GM23338 (cell line): ENCODE measurements at regions not wholly inside any gene's neighbourhood (a gene's known extent, or its start where the extent isn't known, plus 50 kb on each side); places are given as distances from the start of the nearest gene placed in this dataset.

Source experiments
- ATAC-seq: fragments of 200-7000 bp; cut with Tn5 transposase; 3 replicates; pipeline ENCODE4 v1.9.1; 2020
- DNase-seq: peaks from one replicate; pipeline ENCODE4 v3.0.0-alpha.2; 2015; ENCODE audit warnings: low spot score
- H2AFZ ChIP-seq: fragments of 200-600 bp; sonication (generic); 2 replicates; pipeline ENCODE4 v1.8.0; 2016; ENCODE audit warnings: antibody characterized with exemption, mild to moderate bottlenecking, moderate library complexity
- H3F3A ChIP-seq: fragments of 200-600 bp; sonication (generic); replicated peaks from 2 replicates; pipeline ENCODE4 v1.8.0; 2017; ENCODE audit warnings: antibody characterized with exemption, mixed run types, low read depth
- H3K27ac ChIP-seq: fragments of 200-600 bp; sonication (generic); 2 replicates; pipeline ENCODE4 v1.6.1; 2016; ENCODE audit warnings: low read depth
- H3K27me3 ChIP-seq: fragments of 200-600 bp; sonication (generic); 2 replicates; pipeline ENCODE4 v1.8.0; 2016; ENCODE audit warnings: mild to moderate bottlenecking, mixed run types, moderate library complexity; ENCODE audit not compliant: insufficient read depth
- H3K36me3 ChIP-seq: fragments of 200-600 bp; sonication (generic); 2 replicates; pipeline ENCODE4 v1.8.0; 2016; ENCODE audit warnings: mild to moderate bottlenecking; ENCODE audit not compliant: insufficient read depth
- H3K4me1 ChIP-seq: fragments of 200-600 bp; sonication (generic); 2 replicates; pipeline ENCODE4 v1.8.0; 2016; ENCODE audit warnings: mild to moderate bottlenecking, moderate library complexity; ENCODE audit not compliant: insufficient read depth
- H3K4me2 ChIP-seq: fragments of 200-600 bp; sonication (generic); 2 replicates; pipeline ENCODE4 v1.7.1; 2017; ENCODE audit warnings: mixed run types
- H3K4me3 ChIP-seq: fragments of 200-600 bp; sonication (generic); 2 replicates; pipeline ENCODE4 v1.6.1; 2016; ENCODE audit warnings: mixed run types
- H3K79me2 ChIP-seq: fragments of 200-600 bp; sonication (generic); replicated peaks from 2 replicates; pipeline ENCODE4 v1.8.0; 2017; ENCODE audit warnings: mild to moderate bottlenecking; ENCODE audit not compliant: insufficient read depth
- H3K9me2 ChIP-seq: fragments of 200-600 bp; sonication (generic); 2 replicates; pipeline ENCODE4 v1.8.0; 2017; ENCODE audit not compliant: insufficient read depth
- H4K20me1 ChIP-seq: fragments of 200-600 bp; sonication (generic); replicated peaks from 2 replicates; pipeline ENCODE4 v1.8.0; 2017; ENCODE audit warnings: mild to moderate bottlenecking; ENCODE audit not compliant: insufficient read depth
- H3K27ac Mint-ChIP-seq: 2 replicates; pipeline ENCODE4 v1.8.0; 2020; ENCODE audit warnings: inconsistent platforms, mild to moderate bottlenecking, moderate library complexity, mixed read lengths
- H3K27me3 Mint-ChIP-seq: 3 replicates; pipeline ENCODE4 v1.8.0; 2022; ENCODE audit warnings: low read depth, mild to moderate bottlenecking, moderate library complexity, mixed read lengths, inconsistent platforms; ENCODE audit not compliant: insufficient read depth, poor library complexity
- H3K36me3 Mint-ChIP-seq: 3 replicates; pipeline ENCODE4 v1.8.0; 2021; ENCODE audit warnings: low read depth, mild to moderate bottlenecking, inconsistent platforms, moderate library complexity, mixed read lengths
- H3K4me1 Mint-ChIP-seq: 3 replicates; pipeline ENCODE4 v1.8.0; 2020; ENCODE audit warnings: mild to moderate bottlenecking, inconsistent platforms, mixed read lengths
- H3K4me3 Mint-ChIP-seq: 3 replicates; pipeline ENCODE4 v1.8.0; 2021; ENCODE audit warnings: moderate library complexity, mild to moderate bottlenecking, inconsistent platforms, mixed read lengths
- H3K9me3 Mint-ChIP-seq: 3 replicates; pipeline ENCODE4 v1.8.0; 2020; ENCODE audit warnings: moderate library complexity, mild to moderate bottlenecking, inconsistent platforms, mixed read lengths
- CREB1 ChIP-seq: fragments of 250-450 bp; sonication (Bioruptor Pico); IDR thresholded peaks from 2 replicates; pipeline ENCODE4 v1.5.0; 2020; ENCODE audit warnings: low read depth, mild to moderate bottlenecking, moderate library complexity
- EZH2 ChIP-seq: fragments of 200-600 bp; sonication (generic); IDR thresholded peaks from one replicate; pipeline ENCODE4 v1.8.0; 2017; ENCODE audit warnings: antibody characterized with exemption, mild to moderate bottlenecking, low read depth; ENCODE audit not compliant: unreplicated experiment
- STAT1 ChIP-seq: IDR thresholded peaks from one replicate; pipeline ENCODE4 v1.6.1; 2016; ENCODE audit warnings: antibody characterized with exemption; ENCODE audit not compliant: unreplicated experiment
- TF ChIP-seq, protein P1 (sequence below): IDR thresholded peaks from 2 replicates; pipeline ENCODE4 v1.6.1; 2016; ENCODE audit warnings: antibody characterized with exemption
- TF ChIP-seq, protein P2 (sequence below): fragments of 250-450 bp; sonication (Bioruptor Pico); IDR thresholded peaks from 2 replicates; pipeline ENCODE4 v1.5.0; 2020; ENCODE audit warnings: mild to moderate bottlenecking, moderate library complexity

DNA sequence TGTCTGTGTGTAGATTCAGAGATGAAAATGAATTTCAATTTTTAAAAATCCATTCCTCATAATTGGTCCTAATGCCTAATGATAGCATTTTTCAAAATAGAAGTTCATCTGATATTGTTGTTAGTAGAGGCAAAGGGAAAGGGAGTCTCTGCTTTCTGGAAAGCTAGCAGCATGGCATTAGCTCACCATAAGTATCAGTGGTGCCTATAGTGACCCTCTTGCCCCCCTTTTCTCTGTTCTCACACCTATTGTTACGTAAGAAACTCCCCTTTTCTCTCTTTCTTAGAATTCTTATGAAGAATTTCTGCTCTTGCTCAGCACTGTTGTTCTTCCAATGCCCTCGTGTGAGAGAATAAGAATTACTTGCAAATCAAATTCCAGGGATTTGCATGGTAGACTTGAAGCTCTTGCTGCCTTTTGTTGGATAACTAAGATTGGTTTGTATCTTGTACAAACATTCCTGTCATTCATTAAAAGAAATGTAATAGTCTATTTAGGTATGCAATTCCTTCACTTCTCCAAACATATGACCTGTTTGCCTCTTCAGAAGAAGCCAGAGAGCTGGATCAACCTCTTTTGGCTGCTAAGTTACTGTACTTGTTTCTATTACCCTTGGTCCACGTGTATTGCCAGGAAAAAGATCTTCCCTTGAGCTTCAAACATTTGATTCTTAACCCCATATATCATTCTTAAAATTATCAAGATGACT lies 69.2 kb upstream of the MAGI3 start:
- H3K36me3 Mint-ChIP-seq, result no peaks in the 10 kb centered on the region
- Histone ChIP-seq H3K27ac (no peak overlapping the region), H4K20me1 (no peaks in the 10 kb centered on the region), H3K27me3 (no peaks in the 10 kb centered on the region), H3K9me2 (0 out of 2 replicates have a peak, but pooled peaks cover 2% of the 10 kb centered on the region), H3K4me2 (no peak overlapping the region), H3F3A (no peaks in the 10 kb centered on the region), H3K36me3 (no peaks in the 10 kb centered on the region), H3K4me3 (no peak overlapping the region), H2AFZ (peak overlapping the region; percentile 49; the same call in 1 of the 2 replicates), H3K79me2 (no peaks in the 10 kb centered on the region), H3K4me1 (no peaks in the 10 kb centered on the region; the same call in 1 of the 2 replicates)
- no peak; the same call in 1 of the 3 replicates for ATAC-seq
- no peak overlapping the region for H3K27ac Mint-ChIP-seq
- H3K4me1 Mint-ChIP-seq, result no peaks in the 10 kb centered on the region
- H3K9me3 Mint-ChIP-seq, result no peaks in the 10 kb centered on the region
- DNase-seq, result peak; percentile 21
- no peak overlapping the region for H3K4me3 Mint-ChIP-seq
- peaks cover 2% of the 10 kb centered on the region for H3K27me3 Mint-ChIP-seq
- TF ChIP-seq STAT1 (no peak), CREB1 (CRISPR knock-in tag) (no peak), EZH2 (no peak)

DNA sequence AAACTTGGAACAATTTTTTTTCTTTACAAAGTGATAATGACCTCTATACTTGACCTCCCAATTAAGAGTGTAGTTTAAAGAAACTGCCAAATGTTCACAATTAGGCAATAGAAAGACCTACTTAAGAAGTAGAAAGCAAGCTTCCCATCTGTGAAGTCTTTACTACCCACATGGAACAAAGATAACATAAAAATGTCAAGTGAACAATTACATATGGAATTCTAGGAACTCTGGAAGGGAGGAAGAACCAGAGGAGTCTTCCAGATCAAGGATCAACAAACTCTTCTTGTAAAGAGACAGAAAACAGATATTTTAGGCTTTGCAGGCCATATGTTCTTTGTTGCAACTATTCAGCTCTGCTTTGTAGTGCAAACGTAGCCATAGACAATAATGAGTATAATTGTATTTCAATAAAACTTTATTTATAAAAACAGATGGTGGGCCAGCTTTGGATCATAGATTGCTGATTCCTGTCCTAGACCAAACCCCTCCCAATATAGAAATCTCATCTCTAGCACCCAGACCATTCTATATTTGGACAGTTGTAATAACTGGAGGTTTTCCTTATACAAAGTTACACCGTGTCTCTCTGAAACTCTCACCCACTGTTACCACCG lies 68.4 kb upstream of the MAGI3 start:
- TF ChIP-seq, protein P1, sequence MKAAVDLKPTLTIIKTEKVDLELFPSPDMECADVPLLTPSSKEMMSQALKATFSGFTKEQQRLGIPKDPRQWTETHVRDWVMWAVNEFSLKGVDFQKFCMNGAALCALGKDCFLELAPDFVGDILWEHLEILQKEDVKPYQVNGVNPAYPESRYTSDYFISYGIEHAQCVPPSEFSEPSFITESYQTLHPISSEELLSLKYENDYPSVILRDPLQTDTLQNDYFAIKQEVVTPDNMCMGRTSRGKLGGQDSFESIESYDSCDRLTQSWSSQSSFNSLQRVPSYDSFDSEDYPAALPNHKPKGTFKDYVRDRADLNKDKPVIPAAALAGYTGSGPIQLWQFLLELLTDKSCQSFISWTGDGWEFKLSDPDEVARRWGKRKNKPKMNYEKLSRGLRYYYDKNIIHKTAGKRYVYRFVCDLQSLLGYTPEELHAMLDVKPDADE, result no peak
- TF ChIP-seq, protein P2, sequence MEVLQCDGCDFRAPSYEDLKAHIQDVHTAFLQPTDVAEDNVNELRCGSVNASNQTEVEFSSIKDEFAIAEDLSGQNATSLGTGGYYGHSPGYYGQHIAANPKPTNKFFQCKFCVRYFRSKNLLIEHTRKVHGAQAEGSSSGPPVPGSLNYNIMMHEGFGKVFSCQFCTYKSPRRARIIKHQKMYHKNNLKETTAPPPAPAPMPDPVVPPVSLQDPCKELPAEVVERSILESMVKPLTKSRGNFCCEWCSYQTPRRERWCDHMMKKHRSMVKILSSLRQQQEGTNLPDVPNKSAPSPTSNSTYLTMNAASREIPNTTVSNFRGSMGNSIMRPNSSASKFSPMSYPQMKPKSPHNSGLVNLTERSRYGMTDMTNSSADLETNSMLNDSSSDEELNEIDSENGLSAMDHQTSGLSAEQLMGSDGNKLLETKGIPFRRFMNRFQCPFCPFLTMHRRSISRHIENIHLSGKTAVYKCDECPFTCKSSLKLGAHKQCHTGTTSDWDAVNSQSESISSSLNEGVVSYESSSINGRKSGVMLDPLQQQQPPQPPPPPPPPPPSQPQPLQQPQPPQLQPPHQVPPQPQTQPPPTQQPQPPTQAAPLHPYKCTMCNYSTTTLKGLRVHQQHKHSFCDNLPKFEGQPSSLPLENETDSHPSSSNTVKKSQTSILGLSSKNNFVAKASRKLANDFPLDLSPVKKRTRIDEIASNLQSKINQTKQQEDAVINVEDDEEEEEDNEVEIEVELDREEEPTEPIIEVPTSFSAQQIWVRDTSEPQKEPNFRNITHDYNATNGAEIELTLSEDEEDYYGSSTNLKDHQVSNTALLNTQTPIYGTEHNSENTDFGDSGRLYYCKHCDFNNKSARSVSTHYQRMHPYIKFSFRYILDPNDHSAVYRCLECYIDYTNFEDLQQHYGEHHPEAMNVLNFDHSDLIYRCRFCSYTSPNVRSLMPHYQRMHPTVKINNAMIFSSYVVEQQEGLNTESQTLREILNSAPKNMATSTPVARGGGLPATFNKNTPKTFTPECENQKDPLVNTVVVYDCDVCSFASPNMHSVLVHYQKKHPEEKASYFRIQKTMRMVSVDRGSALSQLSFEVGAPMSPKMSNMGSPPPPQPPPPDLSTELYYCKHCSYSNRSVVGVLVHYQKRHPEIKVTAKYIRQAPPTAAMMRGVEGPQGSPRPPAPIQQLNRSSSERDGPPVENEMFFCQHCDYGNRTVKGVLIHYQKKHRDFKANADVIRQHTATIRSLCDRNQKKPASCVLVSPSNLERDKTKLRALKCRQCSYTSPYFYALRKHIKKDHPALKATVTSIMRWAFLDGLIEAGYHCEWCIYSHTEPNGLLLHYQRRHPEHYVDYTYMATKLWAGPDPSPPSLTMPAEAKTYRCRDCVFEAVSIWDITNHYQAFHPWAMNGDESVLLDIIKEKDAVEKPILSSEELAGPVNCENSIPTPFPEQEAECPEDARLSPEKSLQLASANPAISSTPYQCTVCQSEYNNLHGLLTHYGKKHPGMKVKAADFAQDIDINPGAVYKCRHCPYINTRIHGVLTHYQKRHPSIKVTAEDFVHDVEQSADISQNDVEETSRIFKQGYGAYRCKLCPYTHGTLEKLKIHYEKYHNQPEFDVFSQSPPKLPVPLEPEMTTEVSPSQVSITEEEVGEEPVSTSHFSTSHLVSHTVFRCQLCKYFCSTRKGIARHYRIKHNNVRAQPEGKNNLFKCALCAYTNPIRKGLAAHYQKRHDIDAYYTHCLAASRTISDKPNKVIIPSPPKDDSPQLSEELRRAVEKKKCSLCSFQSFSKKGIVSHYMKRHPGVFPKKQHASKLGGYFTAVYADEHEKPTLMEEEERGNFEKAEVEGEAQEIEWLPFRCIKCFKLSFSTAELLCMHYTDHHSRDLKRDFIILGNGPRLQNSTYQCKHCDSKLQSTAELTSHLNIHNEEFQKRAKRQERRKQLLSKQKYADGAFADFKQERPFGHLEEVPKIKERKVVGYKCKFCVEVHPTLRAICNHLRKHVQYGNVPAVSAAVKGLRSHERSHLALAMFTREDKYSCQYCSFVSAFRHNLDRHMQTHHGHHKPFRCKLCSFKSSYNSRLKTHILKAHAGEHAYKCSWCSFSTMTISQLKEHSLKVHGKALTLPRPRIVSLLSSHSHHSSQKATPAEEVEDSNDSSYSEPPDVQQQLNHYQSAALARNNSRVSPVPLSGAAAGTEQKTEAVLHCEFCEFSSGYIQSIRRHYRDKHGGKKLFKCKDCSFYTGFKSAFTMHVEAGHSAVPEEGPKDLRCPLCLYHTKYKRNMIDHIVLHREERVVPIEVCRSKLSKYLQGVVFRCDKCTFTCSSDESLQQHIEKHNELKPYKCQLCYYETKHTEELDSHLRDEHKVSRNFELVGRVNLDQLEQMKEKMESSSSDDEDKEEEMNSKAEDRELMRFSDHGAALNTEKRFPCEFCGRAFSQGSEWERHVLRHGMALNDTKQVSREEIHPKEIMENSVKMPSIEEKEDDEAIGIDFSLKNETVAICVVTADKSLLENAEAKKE (CRISPR knock-in tag), result no peak

More for the DNA sequence above, 68.4 kb upstream of the MAGI3 start:
- peaks cover 2% of the 10 kb centered on the region for H3K27me3 Mint-ChIP-seq
- Histone ChIP-seq H3K4me1 (no peaks in the 10 kb centered on the region; the same call in 1 of the 2 replicates), H3K27ac (no peak overlapping the region), H4K20me1 (no peaks in the 10 kb centered on the region), H3K27me3 (no peaks in the 10 kb centered on the region), H3K4me3 (no peak overlapping the region), H2AFZ (no peak overlapping the region), H3K79me2 (no peaks in the 10 kb centered on the region), H3K4me2 (no peak overlapping the region), H3K36me3 (no peaks in the 10 kb centered on the region), H3K9me2 (0 out of 2 replicates have a peak, but pooled peaks cover 8% of the 10 kb centered on the region), H3F3A (no peaks in the 10 kb centered on the region)
- H3K27ac Mint-ChIP-seq, result no peak overlapping the region
- ATAC-seq (no peak), DNase-seq (no peak)
- no peaks in the 10 kb centered on the region for H3K9me3 Mint-ChIP-seq
- no peak overlapping the region for H3K4me3 Mint-ChIP-seq
- H3K4me1 Mint-ChIP-seq, result no peaks in the 10 kb centered on the region
- H3K36me3 Mint-ChIP-seq, result no peaks in the 10 kb centered on the region
